NOMO-1 treated with dmso at 0.1 percent for 144 hours (cell line): ENCODE measurements at regions not wholly inside any gene's neighbourhood (a gene's known extent, or its start where the extent isn't known, plus 50 kb on each side); places are given as distances from the start of the nearest gene placed in this dataset.

ENCODE experiments used
- DNase-seq: peaks from one replicate; lab custom pipeline; 2025; ENCODE audit not compliant: unreplicated experiment; lab: John Stamatoyannopoulos, UW

GRCh38 chr6:156082012-156082411, 626.4 kb upstream of the NOX3 start:
- DNase-seq: no peak

DNA sequence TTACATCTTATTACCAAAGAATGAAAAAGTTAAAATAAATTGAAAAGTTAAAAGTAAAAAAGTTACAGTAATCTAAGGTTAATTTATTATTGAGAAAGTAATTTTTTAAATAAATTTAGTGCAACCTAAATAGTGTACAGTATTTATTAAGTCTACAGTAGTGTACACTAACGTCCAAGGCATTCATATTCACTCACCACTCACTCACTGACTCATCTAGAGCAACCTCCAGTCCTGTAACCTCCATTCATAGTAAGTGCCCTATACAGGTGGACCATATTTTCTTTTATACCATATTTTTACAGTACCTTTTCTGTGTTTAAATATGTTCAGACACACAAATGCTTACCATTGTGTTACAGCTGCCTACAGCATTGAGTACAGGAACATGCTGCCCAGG, 624.7 kb upstream of the NOX3 start:
- no peak for DNase-seq

- DNase-seq: no peak
Observed at GRCh38 chr6:156068881-156069280, 613.2 kb upstream of the NOX3 start.

DNA sequence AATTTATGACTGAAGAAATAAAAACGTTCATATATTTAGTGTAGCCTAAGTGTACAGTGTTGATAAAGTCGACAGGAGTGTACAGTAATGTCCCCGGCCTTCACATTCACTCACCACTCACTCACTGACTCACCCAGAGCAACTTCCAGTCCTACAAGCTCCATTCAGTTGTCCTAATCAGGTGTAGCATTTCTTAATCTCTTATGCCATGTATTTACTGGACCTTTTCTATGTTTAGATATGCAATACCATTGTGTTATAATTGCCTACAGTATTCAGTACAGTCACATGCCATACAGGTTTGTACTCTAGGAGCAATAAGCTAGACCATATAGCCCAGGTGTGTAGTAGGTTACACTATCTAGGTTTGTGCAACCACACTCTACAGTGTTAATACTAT, 610.2 kb upstream of the NOX3 start:
- DNase-seq: no peak

DNA sequence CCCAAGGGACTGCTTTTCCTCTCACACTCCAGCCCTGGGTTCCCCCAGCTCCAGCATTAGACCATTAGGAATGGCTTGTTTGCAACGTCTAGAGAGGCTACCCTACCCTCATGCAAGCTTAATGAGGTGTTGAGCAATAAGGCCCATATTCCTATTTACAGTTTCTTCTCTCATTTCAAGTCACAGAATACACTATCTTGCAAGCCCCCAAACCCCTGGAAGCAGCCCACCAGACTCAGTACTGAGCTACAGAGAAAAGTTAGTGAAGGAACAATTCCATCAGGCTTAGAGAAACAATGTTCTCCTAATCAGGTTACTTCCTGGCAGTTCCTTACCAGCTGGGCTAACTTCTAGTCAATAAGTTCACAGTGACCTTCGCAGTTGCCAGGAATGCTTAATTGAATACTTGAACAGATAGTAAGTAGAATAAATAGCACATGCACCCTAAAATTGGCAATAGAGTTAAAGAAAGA, 606.5 kb upstream of the NOX3 start:
- no peak for DNase-seq

DNA sequence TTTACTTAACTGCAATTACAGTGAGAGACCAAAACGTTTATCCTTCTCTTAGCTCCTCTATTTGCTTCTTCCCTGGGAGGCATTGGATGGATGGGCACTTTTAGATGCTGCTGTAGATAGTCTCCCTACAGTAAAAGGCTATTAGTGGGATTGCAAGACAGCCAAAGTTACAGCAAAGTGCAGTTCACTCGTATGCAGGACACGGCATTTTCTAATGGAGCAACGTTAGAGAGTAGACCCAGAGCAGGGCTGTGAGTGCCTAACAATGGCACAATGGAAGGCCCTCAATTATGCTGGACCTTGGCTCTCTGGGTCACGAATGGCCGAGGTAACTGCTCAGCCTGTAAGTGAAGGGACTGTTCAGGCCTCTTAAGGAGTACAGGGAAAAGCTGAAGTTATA, 605.8 kb upstream of the NOX3 start:
- no peak for DNase-seq

DNA sequence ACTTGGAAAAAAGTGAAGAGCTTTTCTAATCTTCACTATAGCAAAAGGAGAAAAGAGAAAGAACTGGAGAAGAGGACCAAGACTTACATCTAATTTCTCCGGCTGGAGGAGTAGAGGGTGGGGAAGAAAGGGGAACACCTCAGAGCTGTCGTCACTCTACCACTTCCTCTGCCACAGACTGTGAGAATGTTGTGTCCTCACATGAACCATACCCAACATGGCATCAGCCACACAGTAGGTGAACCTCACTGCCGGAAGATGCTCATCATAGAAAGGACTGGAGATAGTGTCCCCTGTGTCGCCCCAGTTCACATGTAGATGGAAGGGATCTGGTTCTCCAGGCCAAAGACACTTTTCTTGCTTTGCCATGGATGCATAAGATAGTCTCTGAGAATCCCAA, 604.4 kb upstream of the NOX3 start:
- DNase-seq: no peak

- DNase-seq: no peak
Observed at GRCh38 chr6:156058356-156058755, 602.7 kb upstream of the NOX3 start.

DNA sequence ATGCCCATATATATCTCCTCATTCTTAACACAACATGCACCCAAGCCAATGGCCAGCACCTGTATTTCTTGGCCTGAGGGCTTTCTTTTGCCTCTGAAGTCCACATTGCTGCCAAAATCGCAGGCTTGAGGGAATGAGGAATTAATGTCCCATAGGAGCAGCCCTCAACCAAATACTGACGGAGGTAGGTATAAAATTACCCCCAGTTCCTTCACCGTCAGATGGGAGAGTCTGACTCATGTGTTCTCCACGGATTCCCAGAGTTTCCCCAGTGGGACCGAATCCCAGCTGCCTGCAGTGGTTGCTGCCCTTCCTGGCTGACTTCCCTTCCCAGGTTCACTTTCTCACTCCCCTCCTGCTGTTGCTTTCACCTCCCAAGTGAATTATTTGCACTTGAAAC, 602.2 kb upstream of the NOX3 start:
- DNase-seq: no peak

DNA sequence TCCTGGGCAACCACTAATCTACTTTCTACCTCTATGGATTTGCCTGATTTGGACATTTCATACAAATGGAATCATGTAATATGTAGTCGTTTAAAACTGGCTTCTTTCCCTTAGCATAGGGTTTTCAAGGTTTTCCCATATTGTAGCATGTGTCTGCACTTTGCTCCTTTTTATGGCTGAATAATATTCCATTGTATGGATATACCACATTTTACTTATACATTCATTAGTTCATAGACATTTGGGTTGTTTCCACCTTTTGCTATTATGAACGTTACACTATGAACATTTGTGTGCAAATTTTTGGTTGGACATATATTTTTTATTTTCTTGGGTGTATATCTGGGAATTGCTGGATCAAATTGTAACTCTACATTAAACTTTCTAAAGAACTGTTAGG, 600.4 kb upstream of the NOX3 start:
- no peak for DNase-seq

DNA sequence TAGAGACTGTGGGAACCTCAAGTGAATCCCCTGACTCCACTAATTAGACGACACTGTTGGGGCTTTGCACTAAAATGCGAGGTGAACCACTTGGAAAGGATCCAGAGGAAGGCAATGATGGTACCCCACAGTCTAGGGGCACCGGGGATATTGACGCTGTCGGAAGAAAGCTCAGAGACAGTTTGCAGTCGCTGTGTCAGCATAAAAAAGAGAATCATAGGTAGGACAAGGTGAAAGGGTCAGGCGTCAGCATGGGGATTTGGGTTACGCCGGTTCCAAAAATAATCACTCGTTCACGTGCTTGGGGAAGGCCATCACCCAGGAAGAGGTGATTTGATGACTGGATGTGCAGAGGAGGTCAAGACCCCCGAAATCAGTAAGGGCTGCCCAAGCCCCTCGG, 598.0 kb upstream of the NOX3 start:
- no peak for DNase-seq

DNA sequence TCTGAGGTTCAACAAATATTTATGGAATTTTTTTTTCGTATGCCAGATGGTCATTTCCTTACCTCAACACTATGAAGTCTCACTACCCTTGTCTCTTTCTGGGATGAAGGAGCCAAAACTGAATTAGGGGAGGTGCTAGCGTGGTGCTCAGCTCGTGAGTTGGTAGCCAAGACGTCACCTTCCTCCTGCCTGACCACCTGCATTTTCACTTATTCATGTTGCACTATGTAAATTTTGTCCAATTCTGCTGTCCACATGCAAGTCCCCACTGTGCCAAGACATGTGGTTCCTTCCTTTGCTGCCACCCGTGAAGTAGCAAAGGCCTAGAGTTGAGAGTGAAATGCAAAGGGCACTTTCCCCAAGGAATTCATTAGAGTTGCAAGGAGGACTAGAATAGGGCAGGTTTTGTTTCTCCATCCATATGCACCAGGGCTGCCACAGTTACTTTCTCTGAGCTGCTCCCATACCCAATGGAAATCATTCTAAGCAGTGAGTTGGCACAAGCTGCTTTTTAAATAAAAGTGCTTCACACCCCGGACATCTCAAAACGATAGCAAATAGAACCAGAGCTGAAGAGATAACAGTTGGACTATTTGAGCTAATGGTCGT, 591.3 kb upstream of the NOX3 start:
- DNase-seq: no peak

- DNase-seq: no peak
Observed at GRCh38 chr6:156046268-156046665, 590.6 kb upstream of the NOX3 start.

DNA sequence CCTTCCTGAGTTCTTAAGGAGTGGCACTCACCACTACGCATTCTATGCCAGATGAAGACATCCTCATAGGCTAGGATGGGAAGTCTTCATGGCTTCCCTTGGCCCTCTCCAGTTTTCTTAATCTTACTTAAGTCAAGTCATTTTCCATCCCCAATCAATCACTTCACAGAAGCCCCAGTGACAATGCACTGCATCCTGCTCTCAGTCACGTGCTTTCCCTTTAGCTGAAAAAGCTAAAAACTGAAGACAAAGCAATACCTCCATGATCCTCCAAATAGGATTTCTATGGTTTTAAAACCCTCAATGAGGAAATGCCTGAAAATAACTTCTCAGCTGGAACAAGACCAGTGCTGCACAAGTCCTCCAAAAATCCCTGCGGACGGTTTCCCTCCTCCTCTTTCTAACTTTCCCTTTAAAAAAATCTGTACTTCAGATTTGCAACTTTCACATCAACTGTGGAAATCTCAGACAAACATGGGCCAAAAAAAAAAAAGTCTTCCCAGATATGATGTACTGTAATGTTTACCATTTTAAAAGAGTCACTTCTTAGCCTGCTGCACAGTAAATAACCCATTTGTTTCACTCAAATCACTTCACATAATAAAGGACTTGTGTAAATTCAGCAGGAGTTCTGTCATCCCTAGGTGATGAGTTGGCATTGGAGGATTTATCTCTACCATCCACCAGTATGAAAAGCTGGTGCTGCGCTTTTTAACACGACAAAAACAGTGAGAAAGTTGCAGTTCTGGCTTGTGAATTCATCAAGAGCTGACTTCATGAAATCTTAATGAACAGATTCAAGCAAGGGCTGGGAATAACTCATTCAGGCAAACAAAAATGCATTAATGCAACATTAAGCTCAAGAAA, 590.0 kb upstream of the NOX3 start:
- DNase-seq: no peak

GRCh38 chr6:156033598-156033997, 578.0 kb upstream of the NOX3 start:
- no peak for DNase-seq

- no peak for DNase-seq
Observed at GRCh38 chr6:156031516-156031915, 575.9 kb upstream of the NOX3 start.

DNA sequence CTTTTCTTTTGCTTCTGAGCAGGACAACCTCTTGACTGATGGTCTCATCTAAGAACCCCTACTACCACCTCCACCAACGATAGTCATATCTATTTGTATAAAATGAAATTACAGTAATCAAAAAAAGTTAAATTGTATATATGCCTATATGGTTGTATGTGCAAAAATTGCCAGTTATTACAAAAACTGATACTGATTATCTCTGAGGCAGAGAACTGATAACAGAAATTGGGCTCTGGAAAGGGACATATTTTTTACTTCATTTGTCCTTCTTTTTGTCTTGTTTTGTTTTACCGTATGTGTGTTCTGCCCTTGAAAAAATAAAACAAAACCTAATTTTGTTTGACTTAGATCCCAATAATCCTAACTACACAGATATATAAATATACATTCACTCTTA, 574.4 kb upstream of the NOX3 start:
- no peak for DNase-seq

GRCh38 chr6:156029286-156029985, 573.8 kb upstream of the NOX3 start:
- DNase-seq: no peak

- no peak for DNase-seq
Observed at GRCh38 chr6:156028335-156029131, 572.9 kb upstream of the NOX3 start.

- no peak for DNase-seq
Observed at GRCh38 chr6:156027248-156027626, 571.6 kb upstream of the NOX3 start.
